NOMO-1 (cell line): ENCODE measurements at regions not wholly inside any gene's neighbourhood (a gene's known extent, or its start where the extent isn't known, plus 50 kb on each side); places are given as distances from the start of the nearest gene placed in this dataset.
"Not testable (repeated sequence)": the region's sequence is repeated elsewhere in the genome, so short reads cannot be mapped to it uniquely, and the experiment has no call there.

Experiments used
- DNase-seq, 2 experiments: peaks; one replicate each; lab custom pipeline; 2025; ENCODE audit not compliant: unreplicated experiment in 2 of 2; lab: John Stamatoyannopoulos, UW

- peak; percentile 2 to 17 for DNase-seq
Measured at GRCh38 chr4:86522349-86522748, 71.8 kb upstream of the PTPN13 start.

- peak; percentile 51 to 86 for DNase-seq
Measured at GRCh38 chr4:86523333-86523732, 70.8 kb upstream of the PTPN13 start.

DNA sequence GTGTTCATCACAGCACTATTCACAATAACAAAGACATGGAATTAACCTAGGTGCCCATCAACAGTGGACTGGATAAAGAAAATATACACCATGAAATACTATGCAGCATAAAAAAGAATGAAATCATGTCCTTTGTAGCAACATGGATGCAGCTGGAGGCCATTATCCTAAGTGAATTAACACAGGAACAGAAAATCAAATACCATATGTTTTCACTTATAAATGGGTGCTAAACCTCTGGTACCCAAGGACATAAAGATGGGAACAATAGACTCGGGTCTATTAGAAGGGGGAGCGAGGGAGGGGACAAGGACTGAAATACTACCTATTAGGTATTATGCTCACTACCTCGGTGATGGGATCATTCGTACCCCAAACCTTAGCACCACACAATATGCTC is 66.4 kb upstream of the PTPN13 start:
- not testable (repeated sequence) for DNase-seq

DNA sequence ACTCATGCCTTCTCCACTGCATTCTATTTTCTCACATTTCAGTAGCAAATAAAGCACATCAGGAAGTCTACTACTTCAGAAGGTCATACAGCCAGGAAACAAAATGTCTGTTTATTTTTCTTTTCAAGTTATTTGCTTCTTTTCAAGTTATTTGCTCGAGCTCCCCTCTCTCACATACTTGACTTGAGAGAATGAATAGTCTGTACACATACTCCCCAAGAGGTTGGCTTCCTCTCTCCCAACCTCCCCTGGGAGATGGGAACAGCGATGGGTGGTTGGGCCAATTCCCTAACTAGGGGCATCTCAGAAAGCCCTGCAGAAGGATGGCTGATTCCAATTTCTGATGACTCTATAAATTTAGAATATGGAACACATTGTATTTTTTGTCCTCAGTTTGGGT is 64.7 kb upstream of the PTPN13 start:
- no peak for DNase-seq

- no peak for DNase-seq
Measured at GRCh38 chr4:86530183-86530582, 63.9 kb upstream of the PTPN13 start.

DNA sequence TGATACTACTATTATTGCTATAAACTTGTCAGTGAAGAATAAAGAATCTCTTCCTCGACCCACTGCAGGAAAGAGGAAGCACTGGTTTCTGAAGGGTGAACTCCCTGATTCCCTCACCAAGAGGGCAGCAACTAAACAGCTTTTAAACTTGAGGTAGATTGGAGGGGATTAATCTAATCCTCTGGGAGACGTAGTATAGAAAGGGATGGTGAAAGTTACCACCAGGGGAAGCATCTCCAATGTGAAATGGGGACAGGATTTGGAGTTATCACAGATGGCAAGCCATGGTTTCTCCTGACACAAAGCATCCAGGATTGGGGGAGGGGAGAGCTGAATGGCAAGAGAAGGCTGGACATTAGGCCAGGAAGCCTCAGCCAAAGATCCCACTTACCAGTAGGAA is 62.7 kb upstream of the PTPN13 start:
- DNase-seq = no peak

DNA sequence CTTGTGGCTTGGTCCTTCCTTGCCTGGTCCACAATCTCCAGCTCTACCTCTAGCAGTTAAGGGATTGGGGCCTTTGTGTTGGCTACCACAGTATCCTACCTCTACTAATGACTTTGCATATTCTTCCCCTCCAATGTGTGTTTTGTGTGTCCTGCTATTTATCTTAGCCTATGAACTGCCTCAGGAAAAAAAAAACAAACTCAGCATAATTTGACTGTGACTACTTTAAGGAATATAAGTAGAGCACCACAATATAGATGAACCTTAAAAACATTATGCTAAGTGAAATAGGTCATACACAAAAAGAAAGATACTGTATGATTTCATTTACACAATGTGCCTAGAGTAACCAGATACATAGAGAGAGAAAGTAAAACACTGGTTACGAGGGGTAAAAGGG is 61.3 kb upstream of the PTPN13 start:
- DNase-seq = no peak

GRCh38 chr4:86536151-86536550 is 58.0 kb upstream of the PTPN13 start:
- no peak for DNase-seq

DNA sequence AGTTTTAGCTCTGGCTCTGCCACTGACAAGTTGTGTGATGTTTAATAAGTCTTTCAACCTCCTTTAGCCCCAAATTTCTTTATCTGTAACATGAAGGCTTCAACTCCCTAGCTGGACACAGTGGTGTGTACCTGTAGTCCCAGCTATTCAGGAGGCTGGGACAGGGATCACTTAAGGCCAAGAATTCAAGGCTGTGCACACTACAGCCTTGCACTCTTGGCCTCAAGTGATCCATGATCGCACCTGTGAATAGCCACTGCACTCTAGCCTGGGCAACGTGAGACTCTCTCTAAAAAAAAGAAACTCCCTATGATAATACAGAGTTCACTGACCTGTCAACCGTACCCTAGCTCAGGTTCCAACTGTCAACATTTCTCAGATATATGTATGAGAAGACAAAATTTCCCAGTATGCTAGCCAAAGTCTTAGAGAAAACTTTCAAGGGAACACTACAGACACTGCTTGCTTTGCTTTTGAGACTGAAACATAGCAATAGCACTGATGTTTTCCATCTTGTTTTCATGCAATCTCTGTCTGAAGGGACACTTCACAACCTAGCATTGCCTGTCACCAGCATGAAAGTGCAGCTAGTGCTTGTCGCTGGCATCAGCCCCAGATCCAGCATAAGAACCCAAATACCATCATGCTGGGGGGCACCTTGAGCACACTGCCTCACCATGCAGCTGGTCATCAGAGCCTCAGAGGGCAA is 51.6 kb upstream of the PTPN13 start:
- DNase-seq = no peak

DNA sequence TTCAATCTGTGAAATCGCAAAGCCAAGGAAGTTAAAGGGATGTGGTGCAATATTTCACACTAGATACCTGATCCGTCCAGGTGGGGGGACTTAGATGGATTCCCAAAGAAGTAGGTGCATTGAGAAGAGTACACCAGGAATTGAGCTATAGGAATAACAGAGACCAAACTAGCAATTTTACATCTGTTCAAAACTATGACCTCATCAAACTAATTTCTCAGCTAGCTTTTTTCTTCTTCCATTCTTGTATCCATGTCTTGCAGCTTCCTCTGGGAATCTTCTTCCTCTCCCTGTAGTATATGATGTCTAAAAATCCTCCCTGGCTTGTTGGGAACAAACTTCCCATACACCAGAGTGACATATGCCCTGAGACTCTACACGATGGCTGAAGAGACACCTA is 51.0 kb upstream of the PTPN13 start:
- DNase-seq = no peak

GRCh38 chr4:86543560-86544309 is 50.4 kb upstream of the PTPN13 start:
- DNase-seq = no peak

- no peak for DNase-seq
Measured at GRCh38 chr4:86544310-86544966, 49.7 kb upstream of the PTPN13 start.
